ENCODE measurements at regions not wholly inside any gene's neighbourhood (a gene's known extent, or its start where the extent isn't known, plus 50 kb on each side); places are given as distances from the start of the nearest gene placed in this dataset.

- Histone ChIP-seq H3K4me1 (ENCODE audit: control insufficient read depth, insufficient read depth, low read length) (peaks cover 32% of the 10 kb centered on the region), H3K36me3 (ENCODE audit: control insufficient read depth, insufficient read depth, low read length, severe bottlenecking) (no peaks in the 10 kb centered on the region), H3K9me3 (ENCODE audit: control insufficient read depth, low read length) (no peaks in the 10 kb centered on the region), H3K4me3 (ENCODE audit: low read length) (no peak overlapping the region), H3K9ac (ENCODE audit: low read length) (no peak overlapping the region), H3K27me3 (replicated peaks; ENCODE audit: control insufficient read depth, insufficient read depth, low read length) (peaks cover 3% of the 10 kb centered on the region)
- DNase-seq (ENCODE audit: low read depth) = no peak
Measured at GRCh38 chr1:90779573-90779972, 62.5 kb upstream of the BARHL2 start.

DNA sequence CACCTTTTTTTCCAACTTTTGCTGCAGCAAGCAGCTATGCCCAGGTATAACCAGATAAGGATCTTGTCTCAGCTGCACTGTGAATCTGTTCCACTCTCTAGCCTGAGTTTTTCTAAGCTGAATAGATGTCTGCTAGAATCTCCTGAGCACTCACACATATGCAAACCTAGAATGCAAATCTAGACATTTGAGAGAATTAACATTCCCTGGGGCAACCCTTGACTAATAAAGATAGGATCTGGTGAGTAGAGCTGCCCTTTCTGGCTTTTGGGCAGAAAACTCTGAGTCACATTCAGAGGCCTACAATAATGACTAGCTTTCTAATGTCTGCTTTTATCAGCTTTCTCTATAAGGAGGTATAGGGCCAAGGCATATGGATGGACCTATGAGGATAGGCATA is 61.4 kb upstream of the BARHL2 start:
- Histone ChIP-seq H3K36me3 (ENCODE audit: control insufficient read depth, insufficient read depth, low read length, severe bottlenecking) (no peaks in the 10 kb centered on the region), H3K4me3 (ENCODE audit: low read length) (no peak overlapping the region), H3K9me3 (ENCODE audit: control insufficient read depth, low read length) (no peaks in the 10 kb centered on the region), H3K27me3 (replicated peaks; ENCODE audit: control insufficient read depth, insufficient read depth, low read length) (no peaks in the 10 kb centered on the region), H3K9ac (ENCODE audit: low read length) (no peak overlapping the region), H3K4me1 (ENCODE audit: control insufficient read depth, insufficient read depth, low read length) (peaks cover 32% of the 10 kb centered on the region)
- DNase-seq (ENCODE audit: low read depth) = no peak

DNA sequence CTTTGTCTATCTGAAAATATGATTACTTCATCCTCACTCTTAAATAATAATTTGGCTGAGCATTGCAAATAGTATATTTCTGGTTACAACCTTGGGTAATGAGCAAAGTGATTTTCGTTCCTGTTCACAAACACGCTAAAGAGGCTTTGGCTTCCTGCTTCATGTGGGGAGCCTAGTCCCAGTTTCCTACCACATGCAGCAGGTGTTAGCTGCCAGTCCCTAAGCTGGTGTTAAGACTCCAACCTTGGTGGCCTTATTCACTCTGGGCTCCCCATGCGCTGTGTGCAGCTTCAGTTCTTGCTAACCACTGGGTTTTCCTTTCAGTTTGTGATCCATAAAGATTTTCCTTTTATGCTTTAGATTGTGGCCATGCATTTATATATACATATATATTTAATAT is 56.7 kb upstream of the BARHL2 start:
- Histone ChIP-seq H3K4me1 (ENCODE audit: control insufficient read depth, insufficient read depth, low read length) (peaks cover 4% of the 10 kb centered on the region), H3K9ac (ENCODE audit: low read length) (no peak overlapping the region), H3K9me3 (ENCODE audit: control insufficient read depth, low read length) (no peaks in the 10 kb centered on the region), H3K36me3 (ENCODE audit: control insufficient read depth, insufficient read depth, low read length, severe bottlenecking) (no peaks in the 10 kb centered on the region), H3K27me3 (replicated peaks; ENCODE audit: control insufficient read depth, insufficient read depth, low read length) (no peaks in the 10 kb centered on the region), H3K4me3 (ENCODE audit: low read length) (no peak overlapping the region)
- no peak for DNase-seq (ENCODE audit: low read depth)

- no peak overlapping the region for H3K4me3 ChIP-seq (ENCODE audit: low read length)
- H3K27me3 ChIP-seq (replicated peaks; ENCODE audit: control insufficient read depth, insufficient read depth, low read length) = peaks cover 3% of the 10 kb centered on the region
- H3K36me3 ChIP-seq (ENCODE audit: control insufficient read depth, insufficient read depth, low read length, severe bottlenecking) = no peaks in the 10 kb centered on the region
- H3K9me3 ChIP-seq (ENCODE audit: control insufficient read depth, low read length) = no peaks in the 10 kb centered on the region
- H3K4me1 ChIP-seq (ENCODE audit: control insufficient read depth, insufficient read depth, low read length) = no peaks in the 10 kb centered on the region
- no peak overlapping the region for H3K9ac ChIP-seq (ENCODE audit: low read length)
- no peak for DNase-seq (ENCODE audit: low read depth)
Measured at GRCh38 chr1:90768826-90769225, 51.7 kb upstream of the BARHL2 start.

DNA sequence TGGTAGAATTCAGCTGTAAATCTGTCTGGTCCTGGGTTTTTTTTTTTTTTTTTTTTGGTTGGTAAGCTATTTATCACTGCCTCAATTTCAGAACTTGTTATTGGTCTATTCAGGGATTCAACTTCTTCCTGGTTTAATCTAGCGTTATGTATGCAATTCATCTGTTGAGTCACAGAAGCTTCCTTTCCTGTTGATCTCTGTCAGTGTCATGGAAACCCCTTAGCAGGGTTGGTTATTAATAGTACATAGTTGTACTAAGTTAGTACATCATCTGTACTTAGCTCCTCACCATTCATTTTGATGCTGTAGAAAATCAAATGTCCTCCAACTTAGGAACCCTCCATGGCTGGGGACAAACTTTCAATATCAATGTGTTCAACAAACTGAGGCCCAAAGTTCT is 51.0 kb upstream of the BARHL2 start:
- no peak for DNase-seq (ENCODE audit: low read depth)
- no peaks in the 10 kb centered on the region for H3K9me3 ChIP-seq (ENCODE audit: control insufficient read depth, low read length)
- no peak overlapping the region for H3K4me3 ChIP-seq (ENCODE audit: low read length)
- H3K27me3 ChIP-seq (replicated peaks; ENCODE audit: control insufficient read depth, insufficient read depth, low read length) = peaks cover 3% of the 10 kb centered on the region
- H3K36me3 ChIP-seq (ENCODE audit: control insufficient read depth, insufficient read depth, low read length, severe bottlenecking) = no peaks in the 10 kb centered on the region
- no peak overlapping the region for H3K9ac ChIP-seq (ENCODE audit: low read length)
- no peaks in the 10 kb centered on the region for H3K4me1 ChIP-seq (ENCODE audit: control insufficient read depth, insufficient read depth, low read length)
